NCI-H510A treated with DMSO at 0.1 percent for 48 hours (cell line): ENCODE measurements at regions not wholly inside any gene's neighbourhood (a gene's known extent, or its start where the extent isn't known, plus 50 kb on each side); places are given as distances from the start of the nearest gene placed in this dataset.

Experiments used
- DNase-seq: peaks from one replicate; lab custom pipeline; 2025; lab: John Stamatoyannopoulos, UW

DNA sequence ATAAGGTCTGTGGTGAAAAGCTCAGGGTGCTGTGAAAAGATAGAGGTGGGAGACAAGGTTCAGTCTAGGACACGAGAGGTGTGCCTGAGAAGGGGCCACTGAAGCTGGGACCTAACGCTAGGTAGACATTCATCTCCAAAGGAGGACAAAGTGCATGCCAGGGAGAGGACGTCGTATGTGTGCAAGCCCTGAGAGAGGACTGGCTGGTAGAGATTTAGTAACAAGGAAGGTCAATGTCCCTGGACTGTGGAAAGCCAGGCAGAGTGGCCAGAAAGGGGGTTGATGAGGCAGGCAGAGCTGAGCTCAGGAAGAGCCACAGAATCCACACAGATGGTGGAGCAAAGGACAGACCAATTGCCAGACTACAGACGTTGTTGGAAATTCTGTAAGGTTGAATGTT, 817.6 kb downstream of the CCSER2 start:
- no peak for DNase-seq

DNA sequence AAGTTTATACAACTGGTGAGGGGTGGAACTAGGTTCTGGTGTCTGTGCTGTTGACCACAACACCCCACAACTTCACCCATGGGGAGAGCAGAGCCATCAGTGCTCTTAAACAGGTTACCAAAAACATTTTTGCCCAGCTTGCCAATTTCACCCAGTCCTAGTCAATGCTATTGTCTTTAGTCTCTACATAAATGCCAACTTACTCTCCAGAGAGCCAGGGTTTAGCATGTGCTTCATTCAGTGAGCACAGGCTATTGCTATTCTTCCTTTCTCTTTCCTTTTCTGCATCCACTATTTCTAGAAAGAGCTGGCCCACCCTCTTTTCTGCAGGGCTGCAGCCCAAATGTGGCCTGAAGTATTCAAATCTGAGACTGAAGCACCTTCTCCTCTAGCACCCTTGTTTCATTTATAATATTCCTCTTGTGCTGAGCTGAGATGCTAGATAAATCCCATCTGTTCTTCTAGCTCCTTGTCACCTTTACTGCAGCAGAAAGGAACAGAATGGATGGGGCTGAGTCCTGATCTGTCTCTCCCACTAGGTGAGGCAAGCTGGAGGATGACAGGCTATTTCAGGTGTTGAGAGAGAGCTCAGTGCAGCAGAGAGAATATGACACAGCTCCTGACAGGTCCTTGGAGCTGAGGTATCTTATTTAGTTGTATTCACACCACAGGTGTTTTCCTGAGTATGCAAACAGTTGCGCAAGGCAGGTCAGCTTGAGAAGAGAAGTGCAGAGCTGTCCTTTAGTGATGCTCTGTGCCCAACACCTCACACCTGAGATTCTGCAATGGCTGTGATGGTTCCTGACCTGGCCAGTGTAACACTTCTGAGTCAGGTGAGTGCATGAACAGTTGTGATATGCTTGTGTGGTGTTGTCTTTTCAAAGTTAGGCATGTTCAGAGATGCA, 819.2 kb downstream of the CCSER2 start:
- peak; percentile 72 for DNase-seq

DNA sequence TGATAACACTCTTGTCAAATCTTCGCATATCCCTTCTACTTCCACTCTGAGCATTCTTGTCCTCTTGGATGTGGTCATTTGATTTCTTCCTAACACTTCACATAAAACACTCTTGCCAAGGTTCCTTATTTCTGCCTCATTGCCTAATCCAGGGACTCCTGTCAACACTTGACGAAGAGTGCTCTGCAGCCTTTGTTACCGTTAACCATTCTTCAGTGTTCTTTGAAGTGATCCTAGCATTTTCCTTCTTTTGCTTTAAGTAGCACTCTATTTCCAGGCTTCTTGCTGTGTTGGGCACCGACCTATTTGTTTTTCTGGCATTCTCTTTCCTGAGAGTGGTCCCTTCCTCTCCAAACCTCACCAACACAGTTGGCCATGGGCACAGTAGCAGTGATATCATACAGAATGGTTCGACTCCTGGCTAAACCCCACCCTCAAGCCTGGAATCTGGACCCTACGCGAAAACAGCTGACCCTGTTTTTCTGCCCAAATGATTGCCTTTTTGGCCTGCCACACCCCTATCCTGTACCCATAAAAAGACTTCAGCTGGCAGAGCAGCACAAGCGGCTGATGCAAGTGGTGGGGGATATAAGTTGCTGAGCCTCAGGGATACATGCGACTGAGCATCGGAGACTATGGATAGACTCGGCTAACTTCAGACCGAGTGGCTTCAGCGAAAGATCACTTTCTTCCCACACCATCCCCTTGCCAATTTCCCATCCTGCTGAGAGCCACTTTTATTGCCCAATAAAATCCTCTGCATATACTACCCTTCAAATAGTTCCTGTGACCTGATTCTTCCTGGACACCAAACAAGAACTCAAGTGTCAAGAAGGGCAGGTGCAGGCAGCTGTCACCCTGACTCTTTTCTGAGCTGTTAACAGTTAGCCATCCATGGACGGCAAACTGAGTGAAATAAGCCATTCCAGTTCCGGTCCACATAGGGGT, 820.6 kb downstream of the CCSER2 start:
- DNase-seq = peak; percentile 69

DNA sequence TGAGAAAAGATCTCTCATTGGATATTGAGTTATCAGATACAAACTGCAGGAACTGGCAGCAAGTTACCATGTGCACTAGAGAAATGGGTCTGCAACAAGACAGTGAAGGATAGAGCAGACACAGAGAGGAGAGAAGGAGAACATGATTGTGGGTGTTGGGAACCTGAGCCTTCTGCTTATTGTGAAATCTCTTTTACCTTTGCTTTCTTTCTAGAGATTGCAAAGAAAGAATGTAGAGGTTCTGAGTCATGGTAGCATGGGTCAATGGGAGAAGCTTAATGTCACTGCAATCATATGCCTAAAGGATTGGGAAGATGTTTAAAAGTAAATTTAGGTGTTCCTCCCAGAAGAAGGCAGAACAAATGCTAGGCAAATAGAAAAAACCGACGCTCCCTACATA, 821.4 kb downstream of the CCSER2 start:
- DNase-seq = no peak

DNA sequence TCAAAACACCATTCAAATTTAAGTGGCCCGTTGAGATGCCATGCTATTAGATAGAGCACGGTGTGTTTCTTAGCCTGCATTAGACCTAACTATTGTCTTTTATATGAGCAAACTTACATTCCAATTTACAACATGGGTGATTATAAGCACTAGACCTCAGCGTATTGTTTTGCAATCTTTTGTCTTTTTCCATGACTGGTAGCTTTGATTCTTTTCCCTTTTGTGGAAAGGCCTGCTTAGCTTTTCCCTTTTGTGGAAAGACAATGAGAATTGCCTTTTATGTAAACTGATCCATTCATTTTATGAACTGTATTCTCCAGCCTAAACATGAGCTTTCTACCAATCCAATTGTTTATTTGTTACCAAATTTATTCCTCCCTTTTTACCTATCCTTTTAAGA, 823.1 kb downstream of the CCSER2 start:
- no peak for DNase-seq

DNA sequence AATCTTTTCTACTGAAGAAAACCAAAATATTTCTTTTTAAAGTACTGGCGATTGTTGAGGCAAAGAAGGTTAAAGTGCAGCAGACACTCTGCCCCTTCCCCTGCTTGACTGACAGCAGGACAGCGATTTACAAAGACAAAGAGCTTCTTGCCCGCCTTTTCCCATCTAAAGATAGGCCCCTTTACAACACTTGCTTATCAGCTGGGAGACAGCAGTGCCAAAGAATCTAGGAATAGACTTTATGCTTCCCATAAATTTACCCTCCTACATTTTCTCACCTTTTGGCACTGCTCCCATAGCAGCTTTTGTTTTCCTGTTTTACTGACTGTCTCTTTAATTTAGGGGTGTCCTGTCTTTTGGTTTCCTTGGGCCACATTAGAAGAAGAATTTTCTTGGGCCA, 824.1 kb downstream of the CCSER2 start:
- no peak for DNase-seq

DNA sequence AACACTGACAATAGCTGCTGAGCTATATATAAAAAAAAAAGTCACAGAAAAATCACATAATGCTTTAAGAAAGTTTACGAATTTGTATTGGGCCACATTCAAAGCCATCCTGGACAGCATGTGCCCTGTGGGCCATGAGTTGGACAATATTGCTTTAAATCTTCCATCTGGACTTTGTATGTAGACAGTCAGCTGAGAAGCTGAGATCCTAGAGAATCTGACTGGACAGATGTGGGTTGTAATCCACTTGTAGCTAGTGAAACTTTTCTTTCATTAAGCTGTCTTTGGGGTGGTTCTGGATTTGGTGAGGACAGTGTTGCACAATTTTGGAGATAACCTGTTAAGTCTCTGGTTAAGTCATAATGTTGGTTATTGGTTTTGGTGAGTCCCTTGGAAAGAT, 824.5 kb downstream of the CCSER2 start:
- no peak for DNase-seq

DNA sequence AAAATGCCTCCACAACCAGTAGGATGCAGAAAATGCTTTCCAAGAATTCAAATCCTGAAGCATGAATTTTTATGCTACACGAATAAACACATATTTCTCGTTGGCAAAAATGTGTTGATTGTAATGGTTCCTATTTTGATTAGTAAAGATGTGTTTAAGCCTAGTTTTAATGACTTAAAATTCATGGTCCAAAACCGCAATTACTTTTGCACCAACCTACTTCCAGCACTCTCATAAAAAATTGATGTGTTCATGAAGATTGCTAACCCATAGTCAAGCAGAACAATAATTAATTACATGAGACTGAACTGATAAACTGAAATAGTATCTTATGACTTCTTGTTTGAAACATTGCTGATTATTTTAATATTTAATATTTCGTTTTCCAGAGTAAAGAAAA, 828.8 kb downstream of the CCSER2 start:
- DNase-seq = no peak

DNA sequence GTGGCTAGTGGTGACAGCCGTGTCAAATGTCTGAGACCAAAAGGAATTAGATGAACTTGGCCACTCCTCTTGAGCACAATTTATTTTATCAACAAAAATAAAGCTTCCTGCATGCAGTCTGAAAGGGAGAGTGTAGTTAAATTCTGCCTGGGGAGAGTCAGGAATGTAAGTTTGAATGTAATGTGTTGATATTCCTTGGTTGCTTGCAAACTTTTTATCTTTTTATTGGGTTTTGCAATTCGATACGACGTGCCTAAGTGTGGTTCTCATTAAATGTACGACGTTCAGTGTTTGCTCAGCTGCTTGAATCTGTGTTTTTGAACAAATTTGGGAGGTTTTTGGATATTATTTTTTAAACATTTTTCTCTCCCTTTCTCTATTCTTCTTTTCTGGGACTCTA, 839.9 kb downstream of the CCSER2 start:
- DNase-seq = peak; percentile 14

DNA sequence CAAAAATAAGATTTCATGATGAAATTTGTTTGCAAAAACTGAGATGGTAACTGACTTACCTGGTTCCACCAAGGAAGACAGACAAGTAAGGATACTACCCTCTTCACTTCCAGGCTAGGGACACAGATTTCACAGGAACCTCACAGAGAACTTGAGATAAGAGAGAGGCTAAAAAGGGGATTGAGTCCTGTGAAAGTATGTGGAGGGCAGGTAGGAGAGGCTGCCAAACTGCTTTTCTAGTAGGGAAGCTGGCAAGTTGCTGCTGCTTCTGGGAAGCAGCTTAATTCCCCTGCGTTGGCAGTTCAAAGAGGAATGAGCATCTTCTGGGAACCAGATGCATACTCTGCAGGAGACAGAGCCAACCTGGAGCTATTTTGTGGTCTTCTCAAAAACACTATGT, 841.6 kb downstream of the CCSER2 start:
- DNase-seq = no peak

DNA sequence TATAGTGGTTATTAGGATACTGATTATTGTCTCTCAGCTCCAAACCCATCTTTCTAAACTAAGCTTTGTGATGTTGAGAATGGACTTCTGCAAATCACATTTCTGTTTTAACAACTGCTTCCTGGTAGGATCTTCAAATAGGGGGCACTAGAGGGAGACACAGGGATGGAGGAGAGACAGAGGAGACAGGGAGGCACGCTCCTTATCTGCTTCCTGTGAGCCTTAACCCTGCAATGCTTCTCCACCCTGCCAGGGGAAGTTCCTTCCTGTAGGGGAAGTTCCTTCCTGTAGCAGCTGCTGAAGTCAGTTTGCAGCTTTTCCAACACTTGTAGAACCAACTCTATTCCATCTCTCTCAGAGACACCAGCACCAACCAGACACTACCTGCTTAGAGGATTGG, 847.2 kb downstream of the CCSER2 start:
- DNase-seq = no peak

DNA sequence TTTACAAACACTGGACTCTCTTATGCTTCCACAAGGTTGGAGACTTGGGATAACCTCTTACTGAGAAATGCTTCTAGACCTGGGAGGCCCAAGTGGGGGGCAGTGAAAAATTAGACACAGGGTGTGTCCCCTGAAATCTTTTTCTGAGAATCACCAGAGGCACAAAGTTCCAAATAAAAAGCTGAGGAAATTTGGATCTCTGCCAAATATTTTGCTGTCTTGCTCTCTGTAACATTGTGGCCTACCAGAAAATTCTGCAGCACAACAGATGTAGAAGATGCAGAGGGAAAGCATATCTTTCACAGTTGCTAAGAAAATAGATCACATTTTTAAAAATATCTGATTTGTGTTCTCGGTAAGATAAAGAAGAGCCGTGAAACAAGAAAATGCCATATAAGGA, 849.4 kb downstream of the CCSER2 start:
- DNase-seq = no peak

DNA sequence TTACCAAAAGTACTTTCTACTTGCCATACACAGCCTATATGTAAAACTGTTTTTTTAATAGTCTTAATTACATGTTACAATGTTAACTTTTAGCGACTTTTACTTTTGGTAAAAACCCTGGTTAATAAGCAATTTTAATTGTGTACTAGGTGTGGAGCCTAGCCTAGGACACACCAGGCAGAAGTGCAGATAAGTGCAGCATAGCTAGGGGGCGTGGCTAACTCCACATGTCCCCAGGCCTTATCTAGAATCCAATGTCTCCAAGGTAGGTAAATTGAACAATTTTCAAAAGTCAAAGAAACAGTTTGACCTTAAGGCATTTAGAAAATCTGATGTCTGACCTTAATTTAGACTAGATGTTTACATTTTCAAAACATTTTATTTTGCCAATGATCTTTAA, 858.7 kb downstream of the CCSER2 start:
- no peak for DNase-seq

DNA sequence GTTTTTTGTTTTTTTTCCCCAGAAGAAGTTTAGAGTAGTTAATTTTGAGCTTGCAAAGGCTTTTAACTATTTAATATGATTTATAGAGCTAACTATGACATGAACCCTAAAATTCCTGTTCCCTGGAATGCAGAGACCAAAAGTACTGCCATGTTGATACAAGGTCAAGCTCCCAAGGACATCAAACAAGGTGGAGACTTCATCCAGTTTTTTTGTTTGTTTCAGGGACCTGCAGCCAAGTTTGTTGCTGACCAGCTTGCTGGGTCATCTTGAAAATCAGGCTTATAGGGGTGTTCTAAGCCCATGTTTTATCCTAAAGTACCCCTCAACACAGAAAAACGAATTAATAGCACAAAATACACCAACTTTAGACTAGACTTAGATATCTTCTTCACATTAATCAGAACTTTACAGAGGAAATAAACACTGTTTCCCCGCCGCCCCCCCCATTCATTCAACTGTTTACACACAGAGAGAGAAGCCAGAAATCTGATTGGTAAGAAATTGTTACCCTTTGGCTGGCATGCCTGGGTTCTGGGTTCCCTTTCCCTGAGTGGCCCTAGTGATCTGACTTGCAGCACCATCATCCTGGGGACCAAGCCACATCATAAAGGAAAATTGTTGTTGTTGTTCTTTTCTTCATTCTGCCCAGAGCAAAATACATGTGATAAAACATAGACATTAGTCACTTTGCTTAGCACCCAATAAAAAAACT, 860.5 kb downstream of the CCSER2 start:
- no peak for DNase-seq

DNA sequence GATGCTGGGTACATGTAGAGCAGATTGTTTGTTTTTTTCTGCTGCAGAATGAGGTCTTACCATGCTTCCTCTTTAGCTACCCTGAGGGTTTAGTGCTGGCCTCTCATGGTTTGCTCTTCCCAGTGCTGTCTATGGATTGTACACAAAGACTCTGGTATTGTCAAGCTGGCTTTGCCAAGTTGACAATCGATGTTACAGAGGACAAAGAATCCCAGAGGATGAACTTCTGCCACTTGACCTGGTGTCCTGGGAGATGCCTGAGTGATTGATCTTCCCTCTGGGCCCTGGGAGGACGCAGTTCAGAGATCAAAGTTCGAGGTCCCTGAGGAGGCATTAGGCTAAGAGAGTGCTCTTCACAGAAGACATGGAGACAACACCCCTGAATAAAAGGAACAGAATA, 865.4 kb downstream of the CCSER2 start:
- no peak for DNase-seq

DNA sequence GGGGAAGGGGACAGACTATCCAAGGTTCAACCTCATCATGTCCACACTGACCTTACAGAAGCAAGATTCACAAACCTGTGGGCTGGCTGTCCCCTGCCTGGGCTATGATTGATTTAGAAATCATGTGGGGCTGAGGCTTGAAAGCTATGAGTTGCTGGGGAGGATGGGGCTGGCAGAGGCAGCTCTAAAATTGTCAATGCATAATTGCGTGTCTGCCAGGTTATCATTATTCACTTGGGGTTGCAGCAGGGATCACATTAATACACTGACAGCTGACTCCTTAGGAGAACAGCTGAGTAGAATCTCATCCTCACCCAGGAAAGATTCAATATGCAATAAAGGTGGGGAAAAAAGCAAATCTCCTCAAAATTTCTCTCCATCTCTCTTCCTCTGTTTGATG, 866.3 kb downstream of the CCSER2 start:
- DNase-seq = no peak

DNA sequence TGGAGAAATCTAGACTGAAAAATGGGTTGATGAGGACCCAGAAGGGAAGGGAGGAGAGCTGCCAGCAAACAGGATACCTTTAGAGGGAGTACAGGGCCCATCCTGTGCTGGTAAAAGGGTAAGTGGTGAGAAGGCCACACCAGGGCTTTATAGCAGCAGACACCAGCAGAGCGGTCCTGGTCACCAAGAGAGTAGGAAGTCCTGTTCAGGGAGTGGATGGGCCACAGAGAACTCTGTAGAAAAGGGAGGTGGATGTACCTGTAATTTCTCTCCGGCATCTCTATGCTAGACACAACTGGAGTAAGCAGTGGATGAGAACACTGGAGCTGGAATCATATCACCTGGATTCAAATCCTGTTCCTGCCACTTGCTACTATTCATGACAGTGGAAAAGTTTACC, 867.2 kb downstream of the CCSER2 start:
- no peak for DNase-seq

DNA sequence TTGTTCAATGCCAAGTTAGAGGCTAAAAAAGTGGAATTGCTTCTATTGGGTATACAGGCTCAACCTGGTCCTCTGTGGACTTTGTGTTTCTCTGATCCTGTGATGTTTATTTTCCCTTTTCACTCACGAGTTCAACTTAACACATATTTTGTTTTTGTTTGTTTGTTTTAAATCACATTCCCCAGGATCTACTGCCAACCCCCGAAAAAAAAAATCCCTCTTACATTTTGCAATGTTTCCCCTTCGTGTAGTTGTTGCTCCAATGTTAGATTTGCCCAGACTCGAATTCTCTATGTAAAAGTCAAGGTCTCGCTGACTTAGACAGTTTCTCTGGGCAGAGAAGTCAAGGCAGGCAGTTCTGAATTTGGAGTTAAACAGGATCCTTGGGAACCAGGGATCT, 876.4 kb downstream of the CCSER2 start:
- no peak for DNase-seq

DNA sequence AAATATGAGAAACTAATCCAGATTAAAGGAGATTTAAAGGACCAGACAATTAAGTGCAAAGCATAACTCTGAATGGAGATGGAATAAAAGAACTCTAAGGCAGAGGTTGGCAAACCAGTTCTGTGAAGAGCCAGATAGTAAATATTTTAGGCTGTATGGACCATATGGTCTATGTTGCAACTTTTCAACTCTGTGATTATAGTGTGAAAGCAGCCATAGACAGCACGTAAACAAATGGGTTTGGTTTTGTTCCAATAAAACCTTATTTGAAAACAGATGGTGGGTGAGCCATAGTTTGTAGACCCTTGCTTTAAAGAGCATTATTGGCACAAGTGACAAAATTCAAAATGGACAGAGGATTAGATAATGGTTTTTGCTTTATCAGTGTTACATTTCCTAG, 884.1 kb downstream of the CCSER2 start:
- peak; percentile 79 for DNase-seq

DNA sequence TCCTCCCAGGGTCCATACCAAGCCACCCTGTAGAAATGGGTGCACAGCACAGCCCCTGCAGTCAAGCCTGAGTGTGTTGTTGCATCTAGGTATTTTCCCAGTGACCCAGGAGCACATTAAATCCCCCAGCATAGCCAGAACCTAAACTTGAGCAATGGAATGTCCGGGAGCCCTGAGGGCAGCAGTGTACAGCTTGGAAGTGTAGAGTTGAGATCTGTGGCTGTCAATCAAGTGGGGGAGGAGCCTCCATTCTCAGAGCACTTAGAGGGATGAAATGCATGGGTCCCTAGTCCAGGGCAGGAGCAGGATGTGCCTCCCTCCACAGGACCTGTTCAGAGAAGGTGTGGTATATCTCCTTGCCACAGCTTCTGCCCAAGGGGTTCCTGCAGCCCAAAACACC, 885.1 kb downstream of the CCSER2 start:
- no peak for DNase-seq

DNA sequence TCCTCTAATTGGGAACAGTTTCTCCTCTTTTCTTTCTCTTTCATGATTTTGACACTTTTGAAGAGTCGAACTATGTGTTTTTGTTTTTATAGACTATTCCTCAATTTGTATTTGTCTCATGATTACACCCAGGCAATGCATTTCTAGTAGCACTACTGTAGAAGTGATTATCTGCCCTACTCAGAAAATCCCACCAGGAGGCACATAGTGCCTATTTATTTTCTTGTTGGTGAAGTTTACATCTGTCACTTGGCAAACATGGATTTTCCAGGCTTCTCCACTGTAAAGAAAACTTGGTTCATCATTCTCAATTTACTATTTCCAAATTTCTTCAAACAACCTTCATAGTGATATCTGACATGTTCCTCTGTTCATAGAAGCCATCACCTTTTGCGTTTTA, 893.9 kb downstream of the CCSER2 start:
- no peak for DNase-seq

DNA sequence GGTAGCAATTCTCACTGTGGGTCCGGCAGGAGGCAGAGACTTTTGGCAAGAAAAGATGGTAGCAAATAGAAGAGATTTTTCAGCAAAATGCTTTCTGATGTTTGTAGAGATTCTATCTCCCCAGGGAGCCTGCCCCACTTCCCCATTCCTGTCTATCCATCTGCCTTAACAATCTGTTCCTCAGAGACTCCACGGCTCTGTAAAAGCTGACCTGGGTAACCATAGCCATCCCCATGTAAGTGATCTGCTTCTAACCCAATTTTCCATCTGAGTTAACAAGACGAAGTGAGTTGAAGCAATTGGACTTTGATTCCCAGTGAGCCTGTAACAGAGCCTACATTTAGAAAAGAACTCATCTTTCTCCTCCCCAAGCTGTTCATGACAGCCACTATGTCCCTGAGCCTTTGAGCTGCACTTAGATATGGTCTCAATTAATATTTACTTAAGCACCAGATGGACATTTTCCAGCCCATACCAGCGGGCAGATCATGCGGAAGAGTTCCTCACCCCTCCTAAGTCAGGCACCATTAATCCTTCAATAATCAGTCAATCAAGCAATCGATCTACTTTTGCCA, 896.1 kb downstream of the CCSER2 start:
- DNase-seq = no peak
